ENCODE measurements at regions not wholly inside any gene's neighbourhood (a gene's known extent, or its start where the extent isn't known, plus 50 kb on each side); places are given as distances from the start of the nearest gene placed in this dataset.
"Not testable (repeated sequence)": the region's sequence is repeated elsewhere in the genome, so short reads cannot be mapped to it uniquely, and the experiment has no call there.

- H3K36me3 Mint-ChIP-seq (ENCODE audit: low read depth) = no peaks in the 10 kb centered on the region
- no peak overlapping the region for H3K27ac Mint-ChIP-seq
- no peaks in the 10 kb centered on the region for H3K27me3 Mint-ChIP-seq (ENCODE audit: insufficient read depth)
- no peak overlapping the region for H3K4me3 Mint-ChIP-seq
- no peaks in the 10 kb centered on the region for H3K4me1 Mint-ChIP-seq (ENCODE audit: low read depth)
- intact Hi-C loops (cut with micrococcal nuclease) = no loop called here
- H3K9me3 Mint-ChIP-seq = peaks cover 16% of the 10 kb centered on the region
- no peak for DNase-seq (ENCODE audit: low spot score)
Observed at GRCh38 chr12:83779526-83779925, 1092.8 kb downstream of the TMTC2 start.

- peaks cover 11% of the 10 kb centered on the region for H3K9me3 Mint-ChIP-seq
- H3K27me3 Mint-ChIP-seq (ENCODE audit: insufficient read depth) = no peaks in the 10 kb centered on the region
- no peaks in the 10 kb centered on the region for H3K36me3 Mint-ChIP-seq (ENCODE audit: low read depth)
- intact Hi-C loops (cut with micrococcal nuclease) = no loop called here
- DNase-seq (ENCODE audit: low spot score) = no peak
- H3K27ac Mint-ChIP-seq = no peak overlapping the region
- no peaks in the 10 kb centered on the region for H3K4me1 Mint-ChIP-seq (ENCODE audit: low read depth)
- no peak overlapping the region for H3K4me3 Mint-ChIP-seq
Observed at GRCh38 chr12:83769151-83769550, 1082.4 kb downstream of the TMTC2 start.

DNA sequence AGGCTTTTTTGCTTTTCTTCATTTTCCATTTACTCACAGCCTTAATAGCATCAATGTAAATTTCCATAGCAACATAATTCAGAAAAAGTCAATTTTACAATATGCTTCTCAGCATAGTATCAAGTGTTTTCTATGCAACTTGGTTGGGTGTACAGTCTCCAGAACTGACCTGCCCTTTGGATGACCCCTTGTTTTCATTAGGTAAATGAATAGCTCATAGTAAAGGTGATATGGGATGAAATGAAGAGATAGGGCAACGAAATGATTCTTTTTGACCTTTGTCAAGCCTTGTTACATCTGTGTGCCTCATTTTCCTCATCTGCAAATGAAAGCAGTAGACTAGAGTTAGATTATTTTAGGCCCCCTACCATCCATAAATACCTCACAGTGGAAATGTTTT, 1081.0 kb downstream of the TMTC2 start:
- Mint-ChIP-seq H3K4me1 (ENCODE audit: low read depth) (no peaks in the 10 kb centered on the region), H3K27ac (no peak overlapping the region), H3K36me3 (ENCODE audit: low read depth) (no peaks in the 10 kb centered on the region), H3K4me3 (no peak overlapping the region), H3K9me3 (peaks cover 1% of the 10 kb centered on the region), H3K27me3 (ENCODE audit: insufficient read depth) (no peaks in the 10 kb centered on the region)
- DNase-seq (ENCODE audit: low spot score) = no peak
- intact Hi-C loops (cut with micrococcal nuclease) = no loop called here

GRCh38 chr12:83763425-83763824, 1076.7 kb downstream of the TMTC2 start:
- Mint-ChIP-seq H3K9me3 (no peaks in the 10 kb centered on the region), H3K27me3 (ENCODE audit: insufficient read depth) (no peaks in the 10 kb centered on the region), H3K4me3 (no peak overlapping the region), H3K36me3 (ENCODE audit: low read depth) (no peaks in the 10 kb centered on the region), H3K27ac (no peak overlapping the region), H3K4me1 (ENCODE audit: low read depth) (no peaks in the 10 kb centered on the region)
- intact Hi-C loops (cut with micrococcal nuclease) = no loop called here
- DNase-seq (ENCODE audit: low spot score) = no peak

GRCh38 chr12:83759906-83760305, 1073.2 kb downstream of the TMTC2 start:
- Mint-ChIP-seq H3K27me3 (ENCODE audit: insufficient read depth) (no peaks in the 10 kb centered on the region), H3K4me1 (ENCODE audit: low read depth) (no peaks in the 10 kb centered on the region), H3K27ac (no peak overlapping the region), H3K4me3 (no peak overlapping the region), H3K9me3 (no peaks in the 10 kb centered on the region), H3K36me3 (ENCODE audit: low read depth) (no peaks in the 10 kb centered on the region)
- intact Hi-C loops (cut with micrococcal nuclease) = no loop called here
- DNase-seq (ENCODE audit: low spot score) = no peak

DNA sequence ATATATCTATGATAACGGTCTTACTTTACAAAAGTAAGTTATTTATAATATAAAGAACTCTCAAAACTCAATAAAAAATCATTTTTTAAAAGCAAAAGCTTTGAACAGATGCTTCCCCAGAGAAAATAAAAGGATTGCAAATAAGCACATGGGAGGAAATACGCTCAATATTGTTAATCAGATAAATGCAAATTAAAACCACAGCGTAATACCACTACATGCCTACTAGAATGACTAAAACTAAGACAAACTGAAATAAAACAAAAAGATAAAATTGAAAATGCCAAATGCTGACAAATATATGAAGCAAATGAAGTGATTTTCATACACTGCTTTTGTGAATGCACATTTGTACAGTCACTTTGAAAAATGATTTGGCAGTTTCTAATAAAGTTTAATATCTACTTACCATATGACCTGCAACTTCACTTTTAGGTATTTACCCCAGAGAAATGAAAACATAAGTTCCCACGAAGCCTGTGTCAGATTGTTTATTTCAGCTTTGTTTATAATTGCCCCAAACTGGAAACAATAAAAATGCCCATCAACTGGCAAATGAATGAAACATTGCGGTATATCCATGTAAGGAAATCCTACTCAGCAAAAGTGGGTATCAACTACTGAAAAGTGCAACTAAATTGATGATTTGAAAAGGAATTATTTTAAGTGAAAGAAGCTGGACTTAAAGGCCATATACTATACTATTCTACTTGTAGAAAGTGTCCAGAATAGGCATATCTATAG, 1072.4 kb downstream of the TMTC2 start:
- intact Hi-C loops (cut with micrococcal nuclease) = no loop called here
- no peak overlapping the region for H3K27ac Mint-ChIP-seq
- H3K9me3 Mint-ChIP-seq = no peaks in the 10 kb centered on the region
- no peaks in the 10 kb centered on the region for H3K4me1 Mint-ChIP-seq (ENCODE audit: low read depth)
- H3K36me3 Mint-ChIP-seq (ENCODE audit: low read depth) = no peaks in the 10 kb centered on the region
- H3K4me3 Mint-ChIP-seq = no peak overlapping the region
- no peak for DNase-seq (ENCODE audit: low spot score)
- H3K27me3 Mint-ChIP-seq (ENCODE audit: insufficient read depth) = no peaks in the 10 kb centered on the region

GRCh38 chr12:83753904-83754303, 1067.2 kb downstream of the TMTC2 start:
- no peaks in the 10 kb centered on the region for H3K9me3 Mint-ChIP-seq
- DNase-seq (ENCODE audit: low spot score) = no peak
- H3K36me3 Mint-ChIP-seq (ENCODE audit: low read depth) = no peaks in the 10 kb centered on the region
- H3K27me3 Mint-ChIP-seq (ENCODE audit: insufficient read depth) = no peaks in the 10 kb centered on the region
- no peak overlapping the region for H3K4me3 Mint-ChIP-seq
- intact Hi-C loops (cut with micrococcal nuclease) = no loop called here
- H3K4me1 Mint-ChIP-seq (ENCODE audit: low read depth) = no peaks in the 10 kb centered on the region
- H3K27ac Mint-ChIP-seq = no peak overlapping the region

GRCh38 chr12:83753205-83753604, 1066.5 kb downstream of the TMTC2 start:
- H3K36me3 Mint-ChIP-seq (ENCODE audit: low read depth) = no peaks in the 10 kb centered on the region
- DNase-seq (ENCODE audit: low spot score) = no peak
- no peaks in the 10 kb centered on the region for H3K4me1 Mint-ChIP-seq (ENCODE audit: low read depth)
- no peaks in the 10 kb centered on the region for H3K27me3 Mint-ChIP-seq (ENCODE audit: insufficient read depth)
- H3K4me3 Mint-ChIP-seq = no peak overlapping the region
- intact Hi-C loops (cut with micrococcal nuclease) = no loop called here
- no peaks in the 10 kb centered on the region for H3K9me3 Mint-ChIP-seq
- H3K27ac Mint-ChIP-seq = no peak overlapping the region

GRCh38 chr12:83739607-83740006, 1052.9 kb downstream of the TMTC2 start:
- Mint-ChIP-seq H3K27ac (no peak overlapping the region), H3K4me3 (no peak overlapping the region), H3K36me3 (ENCODE audit: low read depth) (no peaks in the 10 kb centered on the region), H3K27me3 (ENCODE audit: insufficient read depth) (no peaks in the 10 kb centered on the region), H3K9me3 (peaks cover 18% of the 10 kb centered on the region), H3K4me1 (ENCODE audit: low read depth) (no peaks in the 10 kb centered on the region)
- intact Hi-C loops (cut with micrococcal nuclease) = no loop called here
- no peak for DNase-seq (ENCODE audit: low spot score)

- Mint-ChIP-seq H3K4me3 (no peak overlapping the region), H3K27ac (no peak overlapping the region), H3K4me1 (ENCODE audit: low read depth) (no peaks in the 10 kb centered on the region), H3K36me3 (ENCODE audit: low read depth) (no peaks in the 10 kb centered on the region), H3K9me3 (peaks cover 26% of the 10 kb centered on the region), H3K27me3 (ENCODE audit: insufficient read depth) (no peaks in the 10 kb centered on the region)
- DNase-seq (ENCODE audit: low spot score) = no peak
- intact Hi-C loops (cut with micrococcal nuclease) = no loop called here
Observed at GRCh38 chr12:83710851-83711250, 1024.1 kb downstream of the TMTC2 start.

DNA sequence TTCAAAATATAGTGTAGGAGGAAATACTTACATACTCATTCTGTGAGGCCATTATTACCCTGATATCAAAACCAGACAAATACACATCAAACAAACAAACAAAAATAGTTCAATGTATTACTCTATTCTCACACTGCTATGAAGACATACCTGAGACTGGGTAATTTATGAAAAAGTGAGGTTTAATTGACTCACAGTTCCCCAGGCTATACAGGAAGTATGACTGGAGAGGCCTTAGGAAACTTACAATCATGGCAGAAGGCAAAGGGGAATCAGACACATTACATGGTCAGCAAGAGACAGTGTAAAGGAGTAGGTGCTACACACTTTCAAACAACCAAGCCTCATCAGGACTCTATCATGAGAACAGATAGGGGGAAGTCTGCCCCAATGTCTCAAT, 1023.2 kb downstream of the TMTC2 start:
- Mint-ChIP-seq H3K4me1 (ENCODE audit: low read depth) (no peaks in the 10 kb centered on the region), H3K27me3 (ENCODE audit: insufficient read depth) (no peaks in the 10 kb centered on the region)

DNA sequence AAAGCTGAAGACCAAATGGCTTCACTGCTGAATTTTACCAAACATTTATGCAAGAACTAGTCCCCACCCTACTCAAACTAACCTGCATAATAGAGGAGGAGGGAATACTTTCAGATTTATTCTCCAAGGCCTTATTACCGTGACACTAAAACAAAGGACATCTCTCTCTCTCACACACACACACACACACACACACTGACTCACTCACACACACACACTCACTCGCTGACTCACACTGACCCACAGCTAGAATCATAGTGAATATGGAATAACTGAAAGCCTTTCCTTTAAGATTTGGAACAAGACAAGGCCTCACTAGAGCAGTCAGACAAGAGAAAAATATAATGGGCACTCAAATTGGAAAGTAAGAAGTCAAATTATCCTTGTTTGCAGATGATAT, 1014.1 kb downstream of the TMTC2 start:
- no peaks in the 10 kb centered on the region for H3K36me3 Mint-ChIP-seq (ENCODE audit: low read depth)
- H3K4me3 Mint-ChIP-seq = no peak overlapping the region

More for the DNA sequence above, 1023.2 kb downstream of the TMTC2 start:
- H3K36me3 Mint-ChIP-seq (ENCODE audit: low read depth) = no peaks in the 10 kb centered on the region
- H3K4me3 Mint-ChIP-seq = no peak overlapping the region
- H3K9me3 Mint-ChIP-seq = peaks cover 26% of the 10 kb centered on the region
- DNase-seq (ENCODE audit: low spot score) = no peak
- intact Hi-C loops (cut with micrococcal nuclease) = no loop called here
- no peak overlapping the region for H3K27ac Mint-ChIP-seq

GRCh38 chr12:83696311-83696710, 1009.6 kb downstream of the TMTC2 start:
- intact Hi-C loops (cut with micrococcal nuclease); H3K27me3 Mint-ChIP-seq (ENCODE audit: insufficient read depth); H3K27ac Mint-ChIP-seq; H3K36me3 Mint-ChIP-seq (ENCODE audit: low read depth); DNase-seq (ENCODE audit: low spot score); H3K4me3 Mint-ChIP-seq; H3K4me1 Mint-ChIP-seq (ENCODE audit: low read depth): not testable (repeated sequence)
- H3K9me3 Mint-ChIP-seq = peaks cover 24% of the 10 kb centered on the region

More for the DNA sequence above, 1014.1 kb downstream of the TMTC2 start:
- Mint-ChIP-seq H3K4me1 (ENCODE audit: low read depth) (no peaks in the 10 kb centered on the region), H3K9me3 (peaks cover 13% of the 10 kb centered on the region), H3K27ac (no peak overlapping the region), H3K27me3 (ENCODE audit: insufficient read depth) (no peaks in the 10 kb centered on the region)
- intact Hi-C loops (cut with micrococcal nuclease) = no loop called here
- no peak for DNase-seq (ENCODE audit: low spot score)

DNA sequence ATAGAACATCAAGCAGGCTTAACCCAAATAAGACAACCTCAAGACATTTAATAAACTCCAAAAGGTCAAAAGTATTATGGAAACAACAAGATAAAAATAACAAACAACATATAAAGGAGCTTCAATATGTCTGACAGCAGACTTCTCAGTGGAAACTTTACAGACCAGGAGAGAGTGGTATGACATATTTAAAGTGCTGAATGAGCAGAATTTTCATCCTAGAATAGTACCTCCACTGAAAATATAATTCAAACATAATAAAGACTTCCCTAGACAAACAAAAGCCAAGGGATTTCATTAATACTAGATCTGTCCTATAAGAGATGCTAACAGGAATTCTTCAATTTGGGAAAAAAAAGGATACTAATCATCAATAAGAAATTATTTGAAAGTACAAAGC, 1005.0 kb downstream of the TMTC2 start:
- Mint-ChIP-seq H3K27ac (no peak overlapping the region), H3K4me1 (ENCODE audit: low read depth) (no peaks in the 10 kb centered on the region), H3K36me3 (ENCODE audit: low read depth) (no peaks in the 10 kb centered on the region), H3K9me3 (peaks cover 17% of the 10 kb centered on the region), H3K4me3 (no peak overlapping the region), H3K27me3 (ENCODE audit: insufficient read depth) (no peaks in the 10 kb centered on the region)
- intact Hi-C loops (cut with micrococcal nuclease) = no loop called here
- no peak for DNase-seq (ENCODE audit: low spot score)

All from activated T-helper 1 cell treated with anti-CD3 and anti-CD28 coated beads, Interleukin-12 subunit alpha, Interleukin-12 subunit beta, Interleukin-2, Interleukin-4 antibody, amounts not matched to agents 30 ng/mL and 10 ng/mL and 1 ng/mL, durations not matched to agents 14 hours and 24 hours and 36 hours (primary cell).